Endothelial cell of umbilical vein (primary cell): ENCODE measurements at regions not wholly inside any gene's neighbourhood (a gene's known extent, or its start where the extent isn't known, plus 50 kb on each side); places are given as distances from the start of the nearest gene placed in this dataset.

Experiments
- BruUV-seq: library from RNA; stranded (reverse); fragments of 400-500 nt; replicated peaks from 2 replicates; lab custom pipeline; 2021; lab: Mats Ljungman, UMichigan
- CTCF ChIA-PET: fragments of 300-600, 350-600 bp; sonication (Branson Sonifier 250); formaldehyde crosslinking; loops from one replicate; lab custom pipeline; 2021; ENCODE audit warnings: antibody characterized with exemption, inconsistent platforms; lab: Charles Lee
- POLR2A ChIA-PET: fragments of 300-600, 350-600 bp; sonication (Branson Sonifier 250); formaldehyde crosslinking; loops from one replicate; lab custom pipeline; 2021; ENCODE audit warnings: antibody characterized with exemption, inconsistent platforms; lab: Charles Lee
- DNase-seq: peaks from one replicate; pipeline ENCODE4 v3.0.0-alpha.2; 2011; ENCODE audit warnings: low read depth, low spot score
- FAIRE-seq: peaks from 2 replicates; lab custom pipeline; 2011; peaks lifted over from hg19 to GRCh38; lab: Jason Lieb, UNC
- H2AFZ ChIP-seq: 2 replicates; pipeline ENCODE4 v1.6.0; 2012; ENCODE audit warnings: low read depth, low read length, control low read depth, inconsistent platforms
- H3K27ac ChIP-seq: 2 replicates; pipeline ENCODE4 v1.5.1; 2011; ENCODE audit warnings: low read depth, mild to moderate bottlenecking, control low read depth, low read length, moderate library complexity; ENCODE audit not compliant: insufficient read depth
- H3K27me3 ChIP-seq, 2 experiments: 2 replicates each; pipeline versions ENCODE4 v1.6.0 to v1.6.1; 2011; ENCODE audit warnings: low read length in 2 of 2, mixed read lengths in 1 of 2; ENCODE audit not compliant: control insufficient read depth in 2 of 2, insufficient read depth in 2 of 2
- H3K36me3 ChIP-seq, 2 experiments: 2 replicates in 1 of 2; 3 replicates in 1 of 2; pipeline ENCODE4 v1.5.1; 2011; ENCODE audit warnings: low read length in 2 of 2, mild to moderate bottlenecking in 1 of 2, moderate library complexity in 1 of 2; ENCODE audit not compliant: control insufficient read depth in 2 of 2, insufficient read depth in 2 of 2; ENCODE audit errors: extremely low read depth in 1 of 2
- H3K4me1 ChIP-seq: 3 replicates; pipeline ENCODE4 v1.5.1; 2011; ENCODE audit warnings: mild to moderate bottlenecking, low read length; ENCODE audit not compliant: control insufficient read depth, insufficient read depth; ENCODE audit errors: extremely low read depth
- H3K4me2 ChIP-seq: 2 replicates; pipeline ENCODE4 v1.6.1; 2011; ENCODE audit warnings: low read length, control low read depth, mixed read lengths; ENCODE audit not compliant: insufficient read depth
- H3K4me3 ChIP-seq, 3 experiments: fragments of 200-600 bp in 1 of 3; sonication (generic), shearing (Covaris generic) in 1 of 3; replicated peaks in 1 of 3; 2 replicates each; pipeline ENCODE4 v1.5.1; 2011 to 2016; ENCODE audit warnings: control low read depth in 3 of 3, low read length in 3 of 3, mild to moderate bottlenecking in 2 of 3, inconsistent platforms in 1 of 3, low read depth in 1 of 3, moderate library complexity in 1 of 3; ENCODE audit not compliant: insufficient read depth in 1 of 3
- H3K79me2 ChIP-seq: 2 replicates; pipeline ENCODE4 v1.6.0; 2012; ENCODE audit warnings: low read length, inconsistent platforms; ENCODE audit not compliant: control insufficient read depth, insufficient read depth
- H3K9ac ChIP-seq: replicated peaks from 2 replicates; pipeline ENCODE3; 2011; ENCODE audit warnings: low read length, control low read depth; ENCODE audit not compliant: insufficient read depth; ENCODE audit errors: extremely low read depth
- H3K9me1 ChIP-seq: replicated peaks from 3 replicates; pipeline ENCODE4 v1.6.0; 2011; ENCODE audit warnings: mild to moderate bottlenecking, low read length; ENCODE audit not compliant: control insufficient read depth, insufficient read depth; ENCODE audit errors: extremely low read depth
- H3K9me3 ChIP-seq: replicated peaks from 2 replicates; pipeline ENCODE4 v1.5.1; 2012; ENCODE audit warnings: low read length, inconsistent platforms; ENCODE audit not compliant: control insufficient read depth, insufficient read depth
- H4K20me1 ChIP-seq: replicated peaks from 2 replicates; pipeline ENCODE3; 2011; ENCODE audit warnings: mild to moderate bottlenecking, low read length; ENCODE audit not compliant: control insufficient read depth, insufficient read depth; ENCODE audit errors: extremely low read depth
- CTCF ChIP-seq, 2 donors: IDR thresholded peaks; 1 replicate in 1 of 2; 2 replicates in 1 of 2; pipeline ENCODE4 v1.5.1; 2011; ENCODE audit warnings: low read length in 2 of 2, mild to moderate bottlenecking in 2 of 2, moderate library complexity in 2 of 2, control low read depth in 1 of 2, inconsistent platforms in 1 of 2, low read depth in 1 of 2; ENCODE audit not compliant: insufficient read depth in 1 of 2; ENCODE audit errors: extremely low read depth in 1 of 2
- EZH2 ChIP-seq: IDR thresholded peaks from 2 replicates; pipeline ENCODE4 v1.6.1; 2012; ENCODE audit warnings: borderline replicate concordance, low read depth, mild to moderate bottlenecking, moderate library complexity, low read length, inconsistent platforms; ENCODE audit not compliant: severe bottlenecking
- FOS ChIP-seq: IDR thresholded peaks from 2 replicates; pipeline ENCODE4 v1.6.1; 2011; ENCODE audit warnings: mild to moderate bottlenecking, low read length, moderate library complexity, borderline replicate concordance; ENCODE audit not compliant: insufficient read depth
- GATA2 ChIP-seq: IDR thresholded peaks from 2 replicates; pipeline ENCODE4 v1.7.0; 2011; ENCODE audit warnings: low read depth, mild to moderate bottlenecking, moderate library complexity, mixed read lengths, low read length; ENCODE audit not compliant: insufficient read length, insufficient read depth
- JUN ChIP-seq: IDR thresholded peaks from 2 replicates; pipeline ENCODE4 v1.6.1; 2011; ENCODE audit warnings: borderline replicate concordance, low read depth; ENCODE audit not compliant: insufficient read length, insufficient read depth
- MAX ChIP-seq: IDR thresholded peaks from 2 replicates; pipeline ENCODE4 v1.6.1; 2011; ENCODE audit not compliant: insufficient read depth, insufficient read length
- MYC ChIP-seq: IDR thresholded peaks from one replicate; pipeline ENCODE4 v1.6.1; 2011; ENCODE audit warnings: mild to moderate bottlenecking, low read depth, low read length
- POLR2A ChIP-seq: IDR thresholded peaks from 2 replicates; pipeline ENCODE4 v1.6.1; 2012; ENCODE audit warnings: low read depth, mild to moderate bottlenecking, control low read depth, low read length
- POLR2AphosphoS5 ChIP-seq: IDR thresholded peaks from 2 replicates; pipeline ENCODE4 v1.6.1; 2012; ENCODE audit warnings: low read depth, mild to moderate bottlenecking, control low read depth, low read length, moderate library complexity; ENCODE audit not compliant: insufficient read depth
- dilution Hi-C: fragments of 300-500 bp; cut with MboI; formaldehyde crosslinking; loops from one replicate; pipeline ENCODE4 v1.15.0; 2019; ENCODE audit warnings: low sequenced_read_pairs; ENCODE audit not compliant: extremely low pct_ligation_motif_present
- intact Hi-C: fragments of 100-400 bp; cut with micrococcal nuclease; formaldehyde crosslinking; loops from one replicate; pipeline ENCODE4 v1.10.0; 2022

- dilution Hi-C loops (no loop called here), intact Hi-C loops (no loop called here)
- H3K4me3 ChIP-seq, result no peak overlapping the region
- no peaks in the 10 kb centered on the region for H3K27me3 ChIP-seq
- BruUV-seq, result no TSS peak
- no peaks in the 10 kb centered on the region for H3K9me1 ChIP-seq
- ChIA-PET CTCF (no interaction called here), POLR2A (no interaction called here)
- DNase-seq (no peak), FAIRE-seq (no peak)
- no peak for TF ChIP-seq MYC
- TF ChIP-seq EZH2, result no peak
- TF ChIP-seq MAX, result no peak
- no peaks in the 10 kb centered on the region for H3K4me1 ChIP-seq
- H4K20me1 ChIP-seq, result no peaks in the 10 kb centered on the region
- H2AFZ ChIP-seq, result no peak overlapping the region
- no peak overlapping the region for H3K4me2 ChIP-seq
- no peaks in the 10 kb centered on the region for H3K9me3 ChIP-seq
- H3K9ac ChIP-seq, result no peak overlapping the region
- no peak overlapping the region for H3K27ac ChIP-seq
- H3K36me3 ChIP-seq, result no peaks in the 10 kb centered on the region
- H3K79me2 ChIP-seq, result no peaks in the 10 kb centered on the region
These were observed 166.2 kb upstream of the TBC1D5 start for GRCh38 chr3:17908399-17909191.

- no peaks in the 10 kb centered on the region for H3K36me3 ChIP-seq
- no peak overlapping the region for H3K27ac ChIP-seq
- H3K4me2 ChIP-seq, result no peak overlapping the region
- H3K4me1 ChIP-seq, result no peaks in the 10 kb centered on the region
- H3K27me3 ChIP-seq, result no peaks in the 10 kb centered on the region
- no peaks in the 10 kb centered on the region for H3K9me3 ChIP-seq
- H3K9ac ChIP-seq, result no peak overlapping the region
- no peaks in the 10 kb centered on the region for H4K20me1 ChIP-seq
- intact Hi-C loops (no loop called here), dilution Hi-C loops (no loop called here)
- FAIRE-seq, result no peak
- BruUV-seq, result no TSS peak
- H2AFZ ChIP-seq, result no peak overlapping the region
- ChIA-PET CTCF (no interaction called here), POLR2A (no interaction called here)
- no peak for DNase-seq
- no peaks in the 10 kb centered on the region for H3K79me2 ChIP-seq
- no peak for TF ChIP-seq POLR2A
- TF ChIP-seq GATA2, result no peak
- no peak for TF ChIP-seq JUN
- no peak for TF ChIP-seq MYC
- TF ChIP-seq MAX, result no peak
- TF ChIP-seq EZH2, result no peak
- TF ChIP-seq FOS, result no peak
- no peak for TF ChIP-seq POLR2AphosphoS5
- no peak for TF ChIP-seq CTCF (IDR thresholded peaks at IDR 0.05; ENCODE audit: extremely low read depth in 1 of 2, insufficient read depth in 1 of 2, low read depth in 1 of 2, low read length in 2 of 2)
- no peak overlapping the region for H3K4me3 ChIP-seq
- H3K9me1 ChIP-seq, result no peaks in the 10 kb centered on the region
These were observed 163.6 kb upstream of the TBC1D5 start for GRCh38 chr3:17905996-17906395.
